Stimulated activated CD8-positive, alpha-beta memory T cell treated with anti-CD3 and anti-CD28 coated beads, Interleukin-7, amount 100 ng/mL, for 48 hours (primary cell): ENCODE measurements at regions not wholly inside any gene's neighbourhood (a gene's known extent, or its start where the extent isn't known, plus 50 kb on each side); places are given as distances from the start of the nearest gene placed in this dataset.
"Not testable (repeated sequence)": the region's sequence is repeated elsewhere in the genome, so short reads cannot be mapped to it uniquely, and the experiment has no call there.

Experiments used
- DNase-seq, 2 donors: peaks; one replicate each; pipeline ENCODE4 v3.0.0-alpha.2; 2020; ENCODE audit warnings: low read depth in 1 of 2; ENCODE audit errors: extremely low read depth in 1 of 2

- no peak for DNase-seq
Measured at GRCh38 chr22:23397613-23398567, 182.2 kb downstream of the IGLL1 start.

GRCh38 chr22:23397008-23397612, 183.0 kb downstream of the IGLL1 start:
- DNase-seq, result no peak

DNA sequence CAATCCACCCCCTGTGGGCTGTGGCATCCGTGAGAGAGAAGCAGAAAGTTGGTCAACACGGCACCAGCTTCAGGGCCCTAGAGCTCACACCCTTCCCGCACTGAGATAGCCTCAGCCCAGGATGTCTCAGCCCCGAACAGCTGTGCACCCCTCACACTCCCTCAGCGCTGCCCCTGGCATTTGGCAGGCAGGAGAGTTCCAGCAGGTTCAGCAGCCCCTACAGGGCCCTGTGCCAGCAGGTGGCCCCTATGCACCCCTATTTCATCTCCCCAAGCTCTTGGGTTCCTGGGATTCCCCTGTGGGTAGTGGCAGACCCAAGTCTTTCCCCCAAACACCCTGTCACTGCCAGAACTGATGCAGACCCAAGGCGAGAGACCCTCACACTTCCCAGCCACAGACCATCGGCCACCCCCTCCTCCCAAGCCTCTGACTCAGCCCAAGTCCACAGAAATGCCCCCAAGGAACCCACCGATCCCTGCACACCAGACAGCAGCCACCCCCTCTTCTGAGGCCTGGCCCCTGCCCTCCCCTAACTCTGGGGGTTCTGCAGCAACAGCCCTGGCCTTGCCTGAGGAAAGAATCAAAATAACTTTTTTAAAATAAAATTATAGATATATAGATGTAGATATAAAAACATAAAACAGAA, 183.6 kb downstream of the IGLL1 start:
- no peak for DNase-seq

- DNase-seq, result no peak
Measured at GRCh38 chr22:23395530-23396361, 184.3 kb downstream of the IGLL1 start.

DNA sequence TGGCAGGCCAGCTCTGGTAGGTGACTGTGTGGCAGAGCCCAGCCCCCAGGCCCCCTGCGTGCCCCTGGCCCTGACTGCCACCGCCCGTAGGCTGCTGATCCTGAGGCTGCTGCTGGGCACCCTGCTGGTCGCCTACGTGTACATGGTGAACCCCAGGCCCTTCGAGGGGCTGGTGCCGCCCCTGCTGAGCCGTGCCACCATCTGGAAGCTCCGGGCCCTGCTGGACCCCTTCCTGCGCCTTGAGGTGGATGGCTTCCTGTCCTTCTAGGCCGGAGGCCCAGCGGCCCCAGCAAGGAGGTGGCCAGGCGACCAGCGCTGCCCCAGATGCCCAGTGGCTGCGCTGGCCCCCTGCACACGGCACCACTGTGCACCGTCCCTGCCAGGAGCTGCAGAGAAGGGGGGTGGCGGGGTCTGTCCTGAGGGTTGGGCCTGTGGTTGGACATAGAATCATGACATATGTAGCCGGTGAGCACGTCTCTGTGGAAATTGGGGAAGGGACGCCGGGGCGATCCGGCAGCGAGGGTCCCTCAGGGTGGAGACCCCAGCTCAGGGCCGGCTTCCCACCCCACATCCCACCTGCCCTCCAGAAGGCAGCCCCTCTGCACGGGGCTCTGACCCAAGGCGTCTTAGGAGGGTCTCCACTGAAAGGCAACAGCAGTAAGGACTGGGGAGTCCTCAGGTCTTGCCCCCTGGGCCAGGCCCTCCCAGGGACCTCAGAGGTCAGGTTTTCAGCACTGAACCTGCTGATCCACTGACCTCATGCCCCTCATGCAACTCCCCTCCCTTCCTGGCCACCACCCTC, 185.4 kb downstream of the IGLL1 start:
- DNase-seq, result no peak

GRCh38 chr22:23393721-23394320, 186.3 kb downstream of the IGLL1 start:
- DNase-seq, result no peak

DNA sequence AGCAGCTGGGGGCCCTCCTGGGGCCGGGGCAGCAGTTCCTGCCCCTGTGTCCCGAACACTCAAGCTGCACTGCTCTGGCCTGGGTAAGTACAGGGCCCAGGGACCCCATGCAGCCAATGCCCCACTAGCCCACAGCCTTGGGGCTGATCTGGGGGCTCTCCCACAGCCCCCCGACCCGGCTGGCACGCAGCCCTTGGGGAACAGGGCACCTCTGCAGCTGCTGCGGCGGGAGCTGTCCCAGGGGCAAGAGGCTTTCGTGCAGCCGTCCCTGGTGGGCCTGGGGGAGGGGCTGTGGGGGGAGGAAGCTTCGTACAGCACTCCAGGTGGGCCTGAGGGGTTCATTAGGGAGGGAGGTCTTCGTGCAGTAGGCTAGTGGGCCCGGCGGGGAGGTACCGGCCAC, 186.9 kb downstream of the IGLL1 start:
- not testable (repeated sequence) for DNase-seq

DNA sequence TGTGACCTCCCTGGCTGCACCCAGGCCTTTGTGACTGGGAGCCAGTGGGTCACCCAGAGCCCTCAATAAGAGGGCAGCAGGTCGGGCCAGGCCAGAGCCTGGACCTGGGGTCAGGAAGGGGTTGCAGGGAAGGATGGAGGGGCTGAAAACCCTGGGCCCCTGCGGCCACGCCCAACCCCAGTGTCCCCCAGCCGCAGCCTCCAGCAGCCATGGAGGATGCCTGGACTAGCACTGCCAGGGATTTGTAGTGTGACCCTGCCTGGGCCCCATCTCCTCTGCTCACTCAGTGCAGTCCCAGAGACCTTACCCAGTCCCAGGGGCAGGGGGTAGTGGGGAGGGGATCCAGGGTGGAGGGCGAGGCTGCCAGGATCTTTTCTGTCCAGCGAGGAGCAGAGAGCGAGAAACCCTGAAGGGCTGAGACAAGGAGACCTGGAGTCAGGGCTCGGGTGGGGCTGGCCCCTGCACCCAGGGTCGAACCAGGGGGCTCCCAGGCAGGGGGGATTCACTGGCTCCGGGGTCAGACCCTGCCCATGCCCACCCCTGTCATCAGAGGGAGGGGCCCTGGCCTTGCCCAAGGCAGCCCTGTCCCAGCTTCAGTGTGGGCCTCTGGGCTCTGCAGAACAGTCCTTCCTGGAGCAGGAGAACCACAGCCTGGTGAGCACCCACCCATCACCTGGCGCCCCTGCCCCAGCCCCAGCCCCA, 187.5 kb downstream of the IGLL1 start:
- no peak for DNase-seq

DNA sequence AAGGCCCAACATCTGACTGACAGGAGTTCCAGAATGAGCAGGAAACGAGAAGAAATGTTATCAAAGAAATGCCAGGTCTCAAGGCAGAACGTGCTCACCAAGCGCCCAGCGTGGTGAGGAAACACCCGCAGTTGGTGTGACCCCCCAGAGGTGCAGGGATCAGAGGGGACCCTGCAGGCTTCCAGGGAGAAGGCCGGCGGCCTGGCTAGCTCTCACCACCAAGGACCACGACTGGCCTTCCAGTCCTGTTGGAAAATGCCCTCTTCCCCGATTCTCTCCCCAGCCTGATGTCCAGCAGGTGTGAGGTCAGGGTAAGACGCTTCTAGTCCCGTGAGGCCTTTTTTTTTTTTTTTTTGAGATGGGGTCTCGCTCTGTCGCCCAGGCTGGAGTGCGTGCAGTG, 189.1 kb downstream of the IGLL1 start:
- DNase-seq, result no peak

GRCh38 chr22:23389271-23390071, 190.6 kb downstream of the IGLL1 start:
- no peak for DNase-seq

- no peak for DNase-seq
Measured at GRCh38 chr22:23388517-23388890, 191.6 kb downstream of the IGLL1 start.

DNA sequence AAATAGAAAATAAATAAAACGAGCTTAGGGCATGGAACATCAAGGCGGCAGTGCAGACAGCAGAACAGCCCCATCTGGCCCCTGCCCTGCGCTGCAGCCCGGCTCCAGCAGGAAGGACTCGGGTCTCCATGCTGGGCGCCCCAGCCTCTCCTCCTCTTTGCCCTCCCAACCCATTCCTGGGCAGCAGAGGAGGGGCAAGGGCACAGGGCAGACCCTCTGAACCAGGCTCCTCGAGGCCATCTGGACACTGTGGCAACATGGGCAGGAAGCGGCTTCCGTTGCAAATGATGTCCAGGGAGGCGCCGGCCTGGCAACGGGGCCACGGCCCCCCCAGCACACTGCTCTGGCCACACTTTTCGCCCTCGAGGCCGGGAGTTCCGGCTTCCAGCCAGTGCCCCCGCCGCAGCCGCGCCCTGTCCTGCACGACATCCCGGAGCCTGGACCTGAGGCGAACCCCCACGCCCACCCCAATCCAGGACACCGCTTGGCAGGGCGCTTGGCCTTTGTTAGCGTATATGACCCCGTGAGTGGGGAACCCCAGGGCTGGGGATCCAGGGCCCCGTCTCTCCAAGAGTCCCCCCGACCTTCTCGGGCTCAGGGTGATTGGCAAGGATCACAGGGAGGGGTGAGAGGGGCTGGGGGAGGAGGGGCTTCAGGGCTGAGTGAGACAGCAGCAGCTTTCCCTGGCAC, 192.1 kb downstream of the IGLL1 start:
- DNase-seq, result no peak

DNA sequence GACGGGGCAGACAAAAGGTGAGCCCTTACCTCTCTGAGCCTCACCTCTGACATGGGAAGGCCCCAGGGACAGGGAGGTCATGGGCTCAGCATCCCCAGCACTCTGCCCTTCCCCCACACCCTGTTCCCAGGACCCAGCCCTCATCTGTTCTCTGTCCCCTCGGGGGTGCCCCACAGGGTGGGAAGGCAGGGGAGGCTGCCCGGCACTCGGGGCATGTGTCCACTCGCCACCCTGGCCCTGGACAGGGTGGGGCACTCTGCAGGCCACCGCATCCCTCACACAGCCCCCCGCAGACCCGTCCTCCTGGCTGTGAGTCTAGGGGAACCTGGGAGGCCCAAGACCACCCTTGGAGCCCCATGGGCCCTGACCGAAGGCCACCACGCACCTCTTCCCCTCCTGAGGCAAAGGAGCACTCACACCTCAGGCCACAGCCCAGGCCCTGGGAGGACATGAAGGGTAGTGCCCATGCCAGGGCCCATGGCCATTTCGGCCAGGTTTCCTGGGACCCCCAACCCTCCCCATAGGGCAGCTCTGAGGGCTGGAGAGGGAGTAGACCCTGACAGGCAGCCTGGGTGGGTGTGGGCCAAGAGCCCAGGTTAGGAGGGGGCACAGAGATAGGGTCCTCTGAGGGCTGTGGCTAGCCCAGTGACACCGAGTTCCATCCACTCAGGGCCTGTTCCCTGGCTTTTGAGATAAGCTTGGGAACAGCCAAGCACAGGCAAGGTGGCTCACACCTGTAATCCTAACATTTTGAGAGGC, 193.1 kb downstream of the IGLL1 start:
- no peak for DNase-seq

- DNase-seq, result peak; percentile 41 to 60
Measured at GRCh38 chr22:23385678-23386631, 194.1 kb downstream of the IGLL1 start.

DNA sequence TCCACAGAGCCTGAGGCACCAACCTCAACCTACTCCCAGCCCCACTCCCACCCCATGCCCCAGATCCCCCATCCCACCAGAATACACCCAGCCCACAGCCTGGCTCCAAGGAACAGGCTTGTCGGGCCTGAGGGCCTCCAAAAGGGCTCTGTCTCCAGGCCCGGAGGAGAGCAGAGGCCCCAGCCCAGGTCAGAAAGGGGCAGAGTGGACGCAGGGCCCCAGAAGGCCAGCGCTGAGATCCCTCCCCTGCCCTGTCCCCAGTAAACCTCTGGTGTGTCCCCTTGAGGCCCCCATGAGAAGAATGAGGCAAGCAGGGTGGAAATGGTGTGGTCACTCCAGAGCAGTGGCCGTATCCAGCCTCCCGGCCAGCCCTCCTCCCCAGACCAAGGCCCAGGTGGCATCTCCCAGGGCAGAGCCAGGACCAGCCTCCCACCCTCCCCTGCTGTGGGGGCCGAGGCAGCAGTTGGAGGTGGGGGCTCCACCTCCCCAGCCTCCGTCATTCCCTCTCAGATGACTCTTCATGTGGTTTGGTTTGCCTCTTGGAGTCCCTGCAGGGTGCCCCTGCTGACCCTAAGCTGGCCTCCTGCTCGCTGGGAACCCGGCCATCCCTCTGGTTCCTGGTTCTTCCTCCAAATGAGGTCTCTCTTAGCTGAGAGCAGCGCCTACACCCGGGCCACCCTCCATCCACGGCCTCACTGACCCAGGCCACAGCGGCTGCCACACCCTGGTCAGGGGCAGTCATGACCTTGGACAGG, 195.0 kb downstream of the IGLL1 start:
- no peak for DNase-seq
